NB4 (cell line): ENCODE measurements at regions not wholly inside any gene's neighbourhood (a gene's known extent, or its start where the extent isn't known, plus 50 kb on each side); places are given as distances from the start of the nearest gene placed in this dataset.

Experiments used
- CTCF ChIP-seq: IDR thresholded peaks from one replicate; pipeline ENCODE4 v1.5.1; 2012; ENCODE audit warnings: low read depth, low read length
- MAX ChIP-seq: IDR thresholded peaks from 2 replicates; pipeline ENCODE4 v1.6.1; 2011; ENCODE audit warnings: low read depth, low read length

GRCh38 chr6:6951355-6951754, 156.4 kb upstream of the RREB1 start:
- no peak for TF ChIP-seq CTCF
- no peak for TF ChIP-seq MAX
